Progenitor cell of endocrine pancreas (in vitro differentiated cells): ENCODE measurements at regions not wholly inside any gene's neighbourhood (a gene's known extent, or its start where the extent isn't known, plus 50 kb on each side); places are given as distances from the start of the nearest gene placed in this dataset.

Experiments used
- DNase-seq: peaks from one replicate; pipeline ENCODE4 v3.0.0; 2021; ENCODE audit warnings: low spot score; ENCODE audit not compliant: unreplicated experiment
- H3K27ac Mint-ChIP-seq: 2 replicates; pipeline ENCODE4 v1.8.0; 2021; ENCODE audit warnings: mild to moderate bottlenecking, moderate library complexity, mixed read lengths
- H3K27me3 Mint-ChIP-seq: 2 replicates; pipeline ENCODE4 v1.8.0; 2021; ENCODE audit warnings: mixed read lengths
- H3K36me3 Mint-ChIP-seq: 2 replicates; pipeline ENCODE4 v1.8.0; 2022; ENCODE audit warnings: mixed read lengths; ENCODE audit not compliant: insufficient read depth
- H3K4me1 Mint-ChIP-seq: 2 replicates; pipeline ENCODE4 v1.8.0; 2021; ENCODE audit warnings: low read depth, mixed read lengths
- H3K4me3 Mint-ChIP-seq: 2 replicates; pipeline ENCODE4 v1.8.0; 2021; ENCODE audit warnings: low read depth, mild to moderate bottlenecking, moderate library complexity, mixed read lengths
- H3K9me3 Mint-ChIP-seq: 2 replicates; pipeline ENCODE4 v1.8.0; 2021; ENCODE audit warnings: low read depth, mixed read lengths
- CTCF ChIP-seq: fragments of 200-600 bp; sonication (generic); IDR thresholded peaks from one replicate; pipeline ENCODE4 v1.5.0; 2021; ENCODE audit warnings: antibody characterized with exemption, mild to moderate bottlenecking; ENCODE audit not compliant: unreplicated experiment

DNA sequence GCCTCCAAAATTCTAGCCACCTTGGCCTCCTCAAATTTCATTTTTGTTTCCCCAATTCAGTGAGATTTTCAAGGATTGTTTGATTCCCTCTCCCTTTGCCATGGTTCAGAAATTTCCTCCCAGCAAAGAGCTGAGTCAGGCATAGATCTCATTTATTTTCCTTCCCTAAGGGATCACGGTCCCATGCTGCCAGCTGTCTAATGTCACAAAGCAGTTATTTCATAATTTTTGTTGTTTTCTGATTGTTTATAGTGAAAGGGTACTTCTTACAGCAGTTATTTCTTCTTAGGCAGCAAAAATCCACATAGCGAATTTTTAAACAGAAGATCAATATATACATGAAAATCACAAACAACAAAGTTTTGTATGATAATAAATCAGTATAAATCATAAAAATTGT, 470.5 kb upstream of the MAGEB18 start:
- Mint-ChIP-seq H3K4me1 (no peaks in the 10 kb centered on the region), H3K27ac (no peak overlapping the region), H3K9me3 (peaks cover 12% of the 10 kb centered on the region), H3K36me3 (no peaks in the 10 kb centered on the region), H3K4me3 (no peak overlapping the region), H3K27me3 (no peaks in the 10 kb centered on the region)
- no peak for DNase-seq
- no peak for TF ChIP-seq CTCF

DNA sequence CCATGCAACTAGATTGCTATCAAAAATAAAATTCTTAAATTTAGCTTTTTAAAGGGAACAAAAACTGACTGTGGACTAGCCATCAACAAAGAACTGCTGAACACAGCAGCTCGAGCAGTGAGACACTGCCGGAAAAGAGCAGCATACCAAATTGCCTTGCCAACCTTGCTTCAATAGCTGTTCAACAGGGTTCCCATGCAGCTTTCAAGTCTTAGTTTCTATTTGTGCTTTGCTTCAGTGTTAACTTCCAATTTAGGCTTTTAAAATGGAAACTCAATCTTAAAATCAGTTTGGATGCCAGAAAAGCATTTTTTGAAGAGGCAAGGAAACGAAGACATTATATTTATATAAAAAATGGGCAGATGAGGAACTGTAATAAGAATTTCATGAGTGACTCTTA, 463.4 kb upstream of the MAGEB18 start:
- H3K4me1 Mint-ChIP-seq: no peaks in the 10 kb centered on the region
- no peaks in the 10 kb centered on the region for H3K36me3 Mint-ChIP-seq
- no peak overlapping the region for H3K4me3 Mint-ChIP-seq
- no peak for DNase-seq
- no peaks in the 10 kb centered on the region for H3K27me3 Mint-ChIP-seq
- H3K9me3 Mint-ChIP-seq: no peaks in the 10 kb centered on the region
- TF ChIP-seq CTCF: no peak
- no peak overlapping the region for H3K27ac Mint-ChIP-seq

GRCh38 chrX:25701876-25702275, 436.3 kb upstream of the MAGEB18 start:
- H3K36me3 Mint-ChIP-seq: peaks cover 2% of the 10 kb centered on the region
- no peaks in the 10 kb centered on the region for H3K4me1 Mint-ChIP-seq
- H3K4me3 Mint-ChIP-seq: no peak overlapping the region
- DNase-seq: no peak
- H3K27ac Mint-ChIP-seq: no peak overlapping the region
- H3K9me3 Mint-ChIP-seq: peaks cover 44% of the 10 kb centered on the region
- peaks cover 13% of the 10 kb centered on the region for H3K27me3 Mint-ChIP-seq
- TF ChIP-seq CTCF: no peak

GRCh38 chrX:25717122-25717521, 421.0 kb upstream of the MAGEB18 start:
- H3K4me1 Mint-ChIP-seq: no peaks in the 10 kb centered on the region
- no peaks in the 10 kb centered on the region for H3K36me3 Mint-ChIP-seq
- H3K9me3 Mint-ChIP-seq: peaks cover 8% of the 10 kb centered on the region
- TF ChIP-seq CTCF: no peak
- DNase-seq: no peak
- H3K4me3 Mint-ChIP-seq: no peak overlapping the region
- no peak overlapping the region for H3K27ac Mint-ChIP-seq
- H3K27me3 Mint-ChIP-seq: no peaks in the 10 kb centered on the region

- no peaks in the 10 kb centered on the region for H3K36me3 Mint-ChIP-seq
- no peaks in the 10 kb centered on the region for H3K4me1 Mint-ChIP-seq
- peak; percentile 61 for TF ChIP-seq CTCF
- H3K4me3 Mint-ChIP-seq: no peak overlapping the region
- peaks cover 8% of the 10 kb centered on the region for H3K9me3 Mint-ChIP-seq
- H3K27me3 Mint-ChIP-seq: no peaks in the 10 kb centered on the region
- DNase-seq: no peak
- H3K27ac Mint-ChIP-seq: no peak overlapping the region
Measured at GRCh38 chrX:25721564-25721963, 416.6 kb upstream of the MAGEB18 start.

DNA sequence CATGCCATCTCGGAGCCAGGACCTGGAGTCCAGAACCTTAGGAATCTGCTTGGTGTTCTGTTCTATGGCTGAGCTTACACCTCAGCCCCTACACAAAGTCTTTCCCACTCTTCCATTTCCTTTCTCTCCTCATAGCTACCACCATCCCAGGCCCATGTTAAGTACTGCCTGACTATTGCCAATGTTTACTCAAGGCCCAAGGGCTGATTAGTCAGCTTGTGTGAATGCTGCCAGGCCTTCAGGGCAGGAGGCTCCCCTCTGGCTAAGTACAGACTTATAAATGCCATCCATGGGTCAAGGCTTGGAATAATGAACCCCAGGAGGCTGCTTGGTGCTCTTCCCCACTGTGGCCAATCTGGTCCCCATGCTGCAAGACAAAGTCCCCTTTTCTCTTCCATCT, 411.6 kb upstream of the MAGEB18 start:
- TF ChIP-seq CTCF: no peak
- H3K36me3 Mint-ChIP-seq: no peaks in the 10 kb centered on the region
- H3K27me3 Mint-ChIP-seq: no peaks in the 10 kb centered on the region
- H3K4me1 Mint-ChIP-seq: no peaks in the 10 kb centered on the region
- no peak overlapping the region for H3K4me3 Mint-ChIP-seq
- H3K27ac Mint-ChIP-seq: no peak overlapping the region
- H3K9me3 Mint-ChIP-seq: peaks cover 13% of the 10 kb centered on the region
- DNase-seq: no peak
